K562 (cell line): ENCODE measurements at regions not wholly inside any gene's neighbourhood (a gene's known extent, or its start where the extent isn't known, plus 50 kb on each side); places are given as distances from the start of the nearest gene placed in this dataset.

ENCODE experiments used
- ATAC-seq: fragments of 200-7000 bp; cut with Tn5 transposase; 3 replicates; pipeline ENCODE4 v1.9.1; 2020; ENCODE audit warnings: moderate library complexity
- BruUV-seq: library from RNA; stranded (reverse); fragments of 400-500 nt; replicated peaks from 2 replicates; lab custom pipeline; 2021; lab: Mats Ljungman, UMichigan
- CTCF ChIA-PET: fragments of 300-600 bp; formaldehyde crosslinking; extraction: SDS; loops from one replicate; lab custom pipeline; 2021; ENCODE audit warnings: low intra/inter-chr PET ratio; lab: Yijun Ruan, JAX
- POLR2A ChIA-PET: fragments of 300-600, 350-650 bp; sonication (Branson Sonifier 250); formaldehyde crosslinking; extraction: SDS; loops from one replicate; lab custom pipeline; 2021; ENCODE audit warnings: antibody characterized with exemption, inconsistent platforms; lab: Yijun Ruan, JAX
- DNase-seq, 4 experiments: peaks; one replicate each; pipeline versions ENCODE4 v3.0.0 to v3.0.0-alpha.2; 2011 to 2018; ENCODE audit warnings: low spot score in 3 of 4, mixed read lengths in 3 of 4; ENCODE audit errors: extremely low read depth in 1 of 4
- FAIRE-seq: peaks from 2 replicates; lab custom pipeline; 2011; peaks lifted over from hg19 to GRCh38; lab: Jason Lieb, UNC
- H2AFZ ChIP-seq: 2 replicates; pipeline ENCODE4 v1.6.0; 2011; ENCODE audit warnings: low read depth, low read length, control low read depth, inconsistent platforms
- H3K27ac ChIP-seq: fragments of 200-600 bp; 3 replicates; pipeline ENCODE4 v1.8.0; 2011; ENCODE audit warnings: low read depth, mild to moderate bottlenecking, control low read depth, inconsistent platforms, low read length, moderate library complexity, mixed read lengths; ENCODE audit errors: extremely low read depth
- H3K27me3 ChIP-seq, 2 experiments: fragments of 300-600 bp in 1 of 2; 2 replicates in 1 of 2; 3 replicates in 1 of 2; pipeline versions ENCODE4 v1.6.0 to v1.8.0; 2011; ENCODE audit warnings: inconsistent platforms in 2 of 2, low read length in 2 of 2, mild to moderate bottlenecking in 1 of 2, mixed read lengths in 1 of 2, moderate library complexity in 1 of 2; ENCODE audit not compliant: control insufficient read depth in 2 of 2, insufficient read depth in 2 of 2
- H3K36me3 ChIP-seq: fragments of 300-600 bp; 3 replicates; pipeline ENCODE4 v1.8.0; 2011; ENCODE audit warnings: mild to moderate bottlenecking, low read length, inconsistent platforms; ENCODE audit not compliant: control insufficient read depth, insufficient read depth
- H3K4me1 ChIP-seq, 2 experiments: fragments of 200-600 bp in 1 of 2; replicated peaks in 1 of 2; 2 replicates in 1 of 2; 3 replicates in 1 of 2; pipeline versions ENCODE4 v1.5.1 to v1.8.0; 2011; ENCODE audit warnings: inconsistent platforms in 2 of 2, low read length in 2 of 2, mild to moderate bottlenecking in 1 of 2, mixed read lengths in 1 of 2, moderate library complexity in 1 of 2; ENCODE audit not compliant: control insufficient read depth in 2 of 2, insufficient read depth in 2 of 2
- H3K4me2 ChIP-seq: 2 replicates; pipeline ENCODE4 v1.6.1; 2011; ENCODE audit warnings: low read length, control low read depth, inconsistent platforms, mixed read lengths; ENCODE audit not compliant: insufficient read depth
- H3K4me3 ChIP-seq: fragments of 200-600 bp; sonication (generic), shearing (Covaris generic); 2 replicates; pipeline ENCODE4 v1.5.1; 2016; ENCODE audit warnings: control low read depth, inconsistent platforms
- H3K79me2 ChIP-seq: fragments of 200-600 bp; 3 replicates; pipeline ENCODE4 v1.8.0; 2011; ENCODE audit warnings: low read length, inconsistent platforms; ENCODE audit not compliant: control insufficient read depth, insufficient read depth
- H3K9ac ChIP-seq, 2 experiments: 2 replicates each; pipeline versions ENCODE4 v1.6.0 to v1.6.1; 2011; ENCODE audit warnings: low read depth in 2 of 2, low read length in 2 of 2, control low read depth in 1 of 2, inconsistent platforms in 1 of 2, mild to moderate bottlenecking in 1 of 2, mixed read lengths in 1 of 2; ENCODE audit not compliant: insufficient read depth in 1 of 2
- H3K9me1 ChIP-seq: one replicate; pipeline ENCODE4 v1.6.0; 2011; ENCODE audit warnings: inconsistent platforms, mild to moderate bottlenecking, low read length, moderate library complexity; ENCODE audit not compliant: control insufficient read depth, insufficient read depth
- H3K9me3 ChIP-seq: replicated peaks from 2 replicates; pipeline ENCODE4 v1.5.1; 2011; ENCODE audit warnings: low read depth, low read length, inconsistent platforms; ENCODE audit not compliant: control insufficient read depth, insufficient read depth
- H4K20me1 ChIP-seq: replicated peaks from 2 replicates; pipeline ENCODE4 v1.6.1; 2011; ENCODE audit warnings: low read length, inconsistent platforms, mixed read lengths; ENCODE audit not compliant: control insufficient read depth, insufficient read depth
- ATF7 ChIP-seq: fragments of 450-650 bp; IDR thresholded peaks from 2 replicates; pipeline ENCODE4 v1.7.1; 2014; ENCODE audit warnings: mild to moderate bottlenecking, moderate library complexity
- C11orf30 ChIP-seq: fragments of 450-650 bp; IDR thresholded peaks from 2 replicates; pipeline ENCODE4 v1.6.1; 2016; ENCODE audit warnings: low read depth, mild to moderate bottlenecking
- ETV5 ChIP-seq: sonication (generic); formaldehyde crosslinking; IDR thresholded peaks from 2 replicates; pipeline ENCODE4 v1.4.0; 2020; ENCODE audit warnings: low read depth, mild to moderate bottlenecking, missing genetic modification reagents
- GTF2B ChIP-seq: IDR thresholded peaks from 2 replicates; pipeline ENCODE4 v1.6.1; 2011; ENCODE audit not compliant: insufficient read length; ENCODE audit errors: extremely low read depth
- RHOXF2B ChIP-seq: fragments of 250-450 bp; sonication (Bioruptor Pico); conservative IDR thresholded peaks from 2 replicates; pipeline ENCODE4 v1.5.1; 2021
- ZBTB40 ChIP-seq, 2 experiments: fragments of 450-650 bp in 1 of 2; sonication (generic) in 1 of 2; formaldehyde crosslinking in 1 of 2; IDR thresholded peaks; 2 replicates each; pipeline versions ENCODE4 v1.7.1 to v1.9.0; 2016 to 2022; ENCODE audit warnings: inconsistent platforms in 1 of 2, mild to moderate bottlenecking in 1 of 2, missing genetic modification reagents in 1 of 2
- ZFP36 ChIP-seq: fragments of 150-350 bp; IDR thresholded peaks from 2 replicates; pipeline ENCODE4 v1.6.1; 2018; ENCODE audit warnings: low read length, low read depth; ENCODE audit not compliant: partially characterized antibody
- ZNF165 ChIP-seq: fragments of 250-450 bp; sonication (Bioruptor Pico); IDR thresholded peaks from 2 replicates; pipeline ENCODE4 v1.4.0; 2020; ENCODE audit warnings: borderline replicate concordance
- ZNF232 ChIP-seq: sonication (generic); formaldehyde crosslinking; IDR thresholded peaks from 2 replicates; pipeline ENCODE4 v1.8.0; 2022; ENCODE audit warnings: mild to moderate bottlenecking, missing genetic modification reagents
- ZNF830 ChIP-seq: fragments of 250-450 bp; sonication (Bioruptor Pico); IDR thresholded peaks from 2 replicates; pipeline ENCODE4 v1.5.0; 2021; ENCODE audit warnings: mild to moderate bottlenecking
- WGBS: fragments of 100-300 bp; shearing (Covaris generic); methylation state at CpG from one replicate; pipeline ENCODE4 v1.1.6; 2016; ENCODE audit warnings: low coverage, mixed read lengths; ENCODE audit not compliant: insufficient coverage; ENCODE audit errors: missing lambda C conversion rate; 5-methylcytosine and 5-hydroxymethylcytosine counted together
- in situ Hi-C: fragments of 300-500 bp; cut with MboI; formaldehyde crosslinking; loops from 4 replicates; pipeline ENCODE4 v1.15.0; 2018; ENCODE audit warnings: inconsistent platforms, mixed read lengths
- intact Hi-C: fragments of 100-400 bp; cut with micrococcal nuclease; formaldehyde crosslinking; loops from 2 replicates; pipeline ENCODE4 v1.14.2; 2022

GRCh38 chr11:112859787-112860186 lies 101.4 kb upstream of the NCAM1 start:
- Histone ChIP-seq H3K36me3 (no peaks in the 10 kb centered on the region), H3K27me3 (no peaks in the 10 kb centered on the region; a peak in 1 of 5 replicates), H3K9me3 (no peaks in the 10 kb centered on the region), H3K4me2 (no peak overlapping the region), H3K27ac (no peak overlapping the region), H3K79me2 (no peaks in the 10 kb centered on the region), H3K9me1 (no peaks in the 10 kb centered on the region), H3K4me3 (no peak overlapping the region), H2AFZ (no peak overlapping the region), H3K4me1 (no peaks in the 10 kb centered on the region), H4K20me1 (no peaks in the 10 kb centered on the region), H3K9ac (no peak overlapping the region)
- TF ChIP-seq ETV5 (CRISPR knock-in tag) (no peak), ZFP36 (no peak), ZNF232 (CRISPR knock-in tag) (no peak), RHOXF2B (no peak), ZNF165 (CRISPR knock-in tag) (no peak), C11orf30 (no peak), ZNF830 (CRISPR knock-in tag) (no peak), ZBTB40 (IDR thresholded peaks at IDR 0.05) (no peak), ZBTB40 (CRISPR knock-in tag; IDR thresholded peaks at IDR 0.05) (no peak), GTF2B (no peak), ATF7 (no peak)
- in situ Hi-C loops = no loop called here
- no peak for ATAC-seq
- POLR2A ChIA-PET = no interaction called here
- no peak for DNase-seq
- intact Hi-C loops = no loop called here
- 0% methylated on average over 3 of the region's 3 CpGs for WGBS
- CTCF ChIA-PET = no interaction called here
- no TSS peak for BruUV-seq
- no peak for FAIRE-seq
